ENCODE measurements at regions not wholly inside any gene's neighbourhood (a gene's known extent, or its start where the extent isn't known, plus 50 kb on each side); places are given as distances from the start of the nearest gene placed in this dataset.
A peak's percentile ranks its signal among the peaks of the same experiment; 100 is the strongest.

DNA sequence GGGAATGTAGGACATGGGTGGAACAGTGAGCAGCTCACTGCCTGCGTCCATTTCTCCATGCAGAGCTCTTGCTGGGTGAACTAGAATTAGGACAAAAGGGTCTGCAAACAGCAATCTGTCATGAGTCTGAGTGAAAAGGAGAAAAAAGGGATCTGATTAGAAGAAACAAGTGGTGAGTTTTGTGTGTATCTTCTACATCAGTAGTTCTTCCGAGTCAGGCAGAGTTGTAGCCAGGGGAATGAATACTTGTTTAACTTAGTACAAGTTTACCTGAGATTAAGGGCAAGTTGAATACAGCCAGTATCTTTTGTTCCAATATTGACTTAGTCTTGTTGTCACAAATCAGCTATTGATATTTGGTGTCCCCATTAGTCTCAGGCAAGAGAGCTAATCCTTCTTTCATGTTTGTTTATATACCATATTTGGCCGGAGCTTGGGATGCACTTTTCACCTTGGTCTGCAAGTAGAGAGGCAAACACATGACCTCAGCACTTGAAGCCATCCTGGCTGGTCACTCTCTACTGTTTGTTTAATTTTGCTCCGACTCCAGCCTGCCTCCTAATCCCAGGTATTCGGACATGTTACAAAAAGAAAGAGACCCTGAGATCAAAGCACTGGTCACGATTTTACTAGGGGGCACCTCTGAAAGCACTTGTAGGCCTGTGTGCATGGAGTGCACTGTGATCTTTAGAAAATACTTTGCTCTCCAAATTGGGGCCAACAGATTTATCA, 211.0 kb upstream of the NT5C1B start (continued):
- peak; percentile 85 for TF ChIP-seq ZNF362 (CRISPR knock-in tag; IDR thresholded peaks at IDR 0.05; ENCODE audit: borderline replicate concordance)
- TF ChIP-seq, protein P1, sequence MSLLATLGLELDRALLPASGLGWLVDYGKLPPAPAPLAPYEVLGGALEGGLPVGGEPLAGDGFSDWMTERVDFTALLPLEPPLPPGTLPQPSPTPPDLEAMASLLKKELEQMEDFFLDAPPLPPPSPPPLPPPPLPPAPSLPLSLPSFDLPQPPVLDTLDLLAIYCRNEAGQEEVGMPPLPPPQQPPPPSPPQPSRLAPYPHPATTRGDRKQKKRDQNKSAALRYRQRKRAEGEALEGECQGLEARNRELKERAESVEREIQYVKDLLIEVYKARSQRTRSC (CRISPR knock-in tag; IDR thresholded peaks at IDR 0.05; ENCODE audit: low read depth), result 0 out of 2 replicates have a peak, but pooled peaks have one; percentile 80
- no peak for TF ChIP-seq PCBP2 (optimal IDR thresholded peaks at IDR 0.05; ENCODE audit: low read depth, low read length, poor library complexity, severe bottlenecking)
- no peak; the same call in 1 of the 2 replicates for TF ChIP-seq ZNF501 (CRISPR knock-in tag; IDR thresholded peaks at IDR 0.05)
- TF ChIP-seq HOXA3 (CRISPR knock-in tag; IDR thresholded peaks at IDR 0.05), result peak; percentile 83
- TF ChIP-seq CCDC6 (CRISPR knock-in tag; IDR thresholded peaks at IDR 0.05), result peak; percentile 71; the same call in 1 of the 2 replicates
- TF ChIP-seq NFE2 (CRISPR knock-in tag; IDR thresholded peaks at IDR 0.05), result no peak
- TF ChIP-seq ZMAT3 (CRISPR knock-in tag; conservative IDR thresholded peaks at IDR 0.05), result peak; percentile 89; the same call in 1 of the 2 replicates
- peak; percentile 79; the same call in 1 of the 2 replicates for TF ChIP-seq ZNF556 (CRISPR knock-in tag; IDR thresholded peaks at IDR 0.05; ENCODE audit: borderline replicate concordance)
- TF ChIP-seq, protein P2, sequence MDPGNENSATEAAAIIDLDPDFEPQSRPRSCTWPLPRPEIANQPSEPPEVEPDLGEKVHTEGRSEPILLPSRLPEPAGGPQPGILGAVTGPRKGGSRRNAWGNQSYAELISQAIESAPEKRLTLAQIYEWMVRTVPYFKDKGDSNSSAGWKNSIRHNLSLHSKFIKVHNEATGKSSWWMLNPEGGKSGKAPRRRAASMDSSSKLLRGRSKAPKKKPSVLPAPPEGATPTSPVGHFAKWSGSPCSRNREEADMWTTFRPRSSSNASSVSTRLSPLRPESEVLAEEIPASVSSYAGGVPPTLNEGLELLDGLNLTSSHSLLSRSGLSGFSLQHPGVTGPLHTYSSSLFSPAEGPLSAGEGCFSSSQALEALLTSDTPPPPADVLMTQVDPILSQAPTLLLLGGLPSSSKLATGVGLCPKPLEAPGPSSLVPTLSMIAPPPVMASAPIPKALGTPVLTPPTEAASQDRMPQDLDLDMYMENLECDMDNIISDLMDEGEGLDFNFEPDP (CRISPR knock-in tag; conservative IDR thresholded peaks at IDR 0.05), result no peak
- TF ChIP-seq, protein P3, sequence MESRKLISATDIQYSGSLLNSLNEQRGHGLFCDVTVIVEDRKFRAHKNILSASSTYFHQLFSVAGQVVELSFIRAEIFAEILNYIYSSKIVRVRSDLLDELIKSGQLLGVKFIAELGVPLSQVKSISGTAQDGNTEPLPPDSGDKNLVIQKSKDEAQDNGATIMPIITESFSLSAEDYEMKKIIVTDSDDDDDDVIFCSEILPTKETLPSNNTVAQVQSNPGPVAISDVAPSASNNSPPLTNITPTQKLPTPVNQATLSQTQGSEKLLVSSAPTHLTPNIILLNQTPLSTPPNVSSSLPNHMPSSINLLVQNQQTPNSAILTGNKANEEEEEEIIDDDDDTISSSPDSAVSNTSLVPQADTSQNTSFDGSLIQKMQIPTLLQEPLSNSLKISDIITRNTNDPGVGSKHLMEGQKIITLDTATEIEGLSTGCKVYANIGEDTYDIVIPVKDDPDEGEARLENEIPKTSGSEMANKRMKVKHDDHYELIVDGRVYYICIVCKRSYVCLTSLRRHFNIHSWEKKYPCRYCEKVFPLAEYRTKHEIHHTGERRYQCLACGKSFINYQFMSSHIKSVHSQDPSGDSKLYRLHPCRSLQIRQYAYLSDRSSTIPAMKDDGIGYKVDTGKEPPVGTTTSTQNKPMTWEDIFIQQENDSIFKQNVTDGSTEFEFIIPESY (CRISPR knock-in tag; IDR thresholded peaks at IDR 0.05), result no peak; the same call in 1 of the 2 replicates
- peak; percentile 95; the same call in 1 of the 2 replicates for TF ChIP-seq FUBP1 (CRISPR knock-in tag; IDR thresholded peaks at IDR 0.05; ENCODE audit: borderline replicate concordance)
- no peak for TF ChIP-seq CREBL2 (CRISPR knock-in tag; IDR thresholded peaks at IDR 0.05; ENCODE audit: borderline replicate concordance)
- peak; percentile 89 for TF ChIP-seq ARNTL (CRISPR knock-in tag; IDR thresholded peaks at IDR 0.05)
- TF ChIP-seq, protein P4, sequence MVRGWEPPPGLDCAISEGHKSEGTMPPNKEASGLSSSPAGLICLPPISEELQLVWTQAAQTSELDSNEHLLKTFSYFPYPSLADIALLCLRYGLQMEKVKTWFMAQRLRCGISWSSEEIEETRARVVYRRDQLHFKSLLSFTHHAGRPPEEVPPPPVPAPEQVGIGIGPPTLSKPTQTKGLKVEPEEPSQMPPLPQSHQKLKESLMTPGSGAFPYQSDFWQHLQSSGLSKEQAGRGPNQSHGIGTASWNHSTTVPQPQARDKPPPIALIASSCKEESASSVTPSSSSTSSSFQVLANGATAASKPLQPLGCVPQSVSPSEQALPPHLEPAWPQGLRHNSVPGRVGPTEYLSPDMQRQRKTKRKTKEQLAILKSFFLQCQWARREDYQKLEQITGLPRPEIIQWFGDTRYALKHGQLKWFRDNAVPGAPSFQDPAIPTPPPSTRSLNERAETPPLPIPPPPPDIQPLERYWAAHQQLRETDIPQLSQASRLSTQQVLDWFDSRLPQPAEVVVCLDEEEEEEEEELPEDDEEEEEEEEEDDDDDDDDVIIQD (CRISPR knock-in tag; IDR thresholded peaks at IDR 0.05; ENCODE audit: low read depth), result peak; percentile 92
- peak; percentile 100 for TF ChIP-seq NKX3-1 (CRISPR knock-in tag; IDR thresholded peaks at IDR 0.05)
- TF ChIP-seq FLYWCH1 (CRISPR knock-in tag; IDR thresholded peaks at IDR 0.05), result 0 out of 2 replicates have a peak, but pooled peaks have one; percentile 75
- peak; percentile 98 for TF ChIP-seq ZSCAN31 (CRISPR knock-in tag; IDR thresholded peaks at IDR 0.05; ENCODE audit: low read depth)
- TF ChIP-seq ZNF782 (CRISPR knock-in tag; IDR thresholded peaks at IDR 0.05; ENCODE audit: borderline replicate concordance), result no peak
